GM19452 (cell line): ENCODE measurements at regions not wholly inside any gene's neighbourhood (a gene's known extent, or its start where the extent isn't known, plus 50 kb on each side); places are given as distances from the start of the nearest gene placed in this dataset.
"Not testable (repeated sequence)": the region's sequence is repeated elsewhere in the genome, so short reads cannot be mapped to it uniquely, and the experiment has no call there.

ENCODE experiments used
- ATAC-seq: cut with Tn5 transposase; IDR thresholded peaks from one replicate; pipeline ENCODE4 v1.9.1; 2021; ENCODE audit not compliant: unreplicated experiment

GRCh38 chr6:170067181-170067641 lies 223.7 kb downstream of the DLL1 start:
- no peak for ATAC-seq

GRCh38 chr6:170066679-170067078 lies 224.2 kb downstream of the DLL1 start:
- no peak for ATAC-seq

GRCh38 chr6:170063851-170064602 lies 226.9 kb downstream of the DLL1 start:
- no peak for ATAC-seq

- no peak for ATAC-seq
Observed at GRCh38 chr6:170063431-170063830, 227.4 kb downstream of the DLL1 start.

- ATAC-seq, result no peak
Observed at GRCh38 chr6:170062915-170063241, 228.0 kb downstream of the DLL1 start.

GRCh38 chr6:170062209-170062914 lies 228.5 kb downstream of the DLL1 start:
- no peak for ATAC-seq

- no peak for ATAC-seq
Observed at GRCh38 chr6:170058878-170059485, 231.9 kb downstream of the DLL1 start.

GRCh38 chr6:170057961-170058877 lies 232.7 kb downstream of the DLL1 start:
- no peak for ATAC-seq

- ATAC-seq, result no peak
Observed at GRCh38 chr6:170057034-170057734, 233.7 kb downstream of the DLL1 start.

- no peak for ATAC-seq
Observed at GRCh38 chr6:170056278-170056711, 234.6 kb downstream of the DLL1 start.

GRCh38 chr6:170055797-170056196 lies 235.1 kb downstream of the DLL1 start:
- not testable (repeated sequence) for ATAC-seq

GRCh38 chr6:170053966-170054661 lies 236.8 kb downstream of the DLL1 start:
- no peak for ATAC-seq

GRCh38 chr6:170052991-170053821 lies 237.7 kb downstream of the DLL1 start:
- ATAC-seq, result no peak

- ATAC-seq, result no peak
Observed at GRCh38 chr6:170051229-170052172, 239.4 kb downstream of the DLL1 start.

GRCh38 chr6:170050591-170051041 lies 240.3 kb downstream of the DLL1 start:
- ATAC-seq, result no peak

- ATAC-seq, result no peak
Observed at GRCh38 chr6:170049641-170050561, 241.0 kb downstream of the DLL1 start.
